Heart left ventricle (tissue), 16 donors: ENCODE measurements at regions not wholly inside any gene's neighbourhood (a gene's known extent, or its start where the extent isn't known, plus 50 kb on each side); places are given as distances from the start of the nearest gene placed in this dataset.

Experiments used
- ATAC-seq, 4 donors: fragments of 200-7000 bp; cut with Tn5 transposase; one replicate each; pipeline ENCODE4 v1.9.1; 2020 to 2022; ENCODE audit warnings: moderate library complexity in 4 of 4, mild to moderate bottlenecking in 3 of 4, moderate number of reproducible peaks in 1 of 4
- DNase-seq, 5 donors: peaks; one replicate each; pipeline ENCODE4 v3.0.0-alpha.2; 2020
- H3K27ac ChIP-seq, 12 donors: fragments of 200-600 bp; sonication (generic) in 4 of 12; one replicate each; pipeline versions ENCODE4 v1.5.0 to v1.8.0; 2016 to 2022; ENCODE audit warnings: mild to moderate bottlenecking in 2 of 12
- H3K27me3 ChIP-seq, 9 donors: fragments of 200-600 bp; sonication (generic) in 2 of 9; one replicate each; pipeline versions ENCODE4 v1.5.1 to v1.8.0; 2016 to 2022; ENCODE audit warnings: mild to moderate bottlenecking in 3 of 9
- H3K36me3 ChIP-seq, 9 donors: fragments of 200-600 bp; sonication (generic) in 2 of 9; one replicate each; pipeline versions ENCODE4 v1.5.0 to v1.8.0; 2018 to 2022; ENCODE audit warnings: mild to moderate bottlenecking in 2 of 9
- H3K4me1 ChIP-seq, 12 donors: fragments of 200-600 bp; sonication (generic) in 4 of 12; one replicate each; pipeline versions ENCODE4 v1.5.0 to v1.8.0; 2016 to 2022; ENCODE audit warnings: mild to moderate bottlenecking in 3 of 12
- H3K4me3 ChIP-seq, 12 donors: fragments of 200-600 bp; sonication (generic) in 4 of 12; one replicate each; pipeline versions ENCODE4 v1.5.0 to v1.8.0; 2017 to 2022; ENCODE audit warnings: mild to moderate bottlenecking in 9 of 12, moderate library complexity in 4 of 12
- H3K9me3 ChIP-seq, 12 donors: fragments of 200-600 bp; sonication (generic) in 4 of 12; one replicate each; pipeline versions ENCODE4 v1.5.0 to v1.8.0; 2016 to 2022; ENCODE audit warnings: mild to moderate bottlenecking in 1 of 12
- CTCF ChIP-seq, 12 donors: fragments of 200-600 bp; sonication (generic) in 4 of 12; IDR thresholded peaks; one replicate each; pipeline versions ENCODE4 v1.5.0 to v1.8.0; 2018 to 2022; ENCODE audit warnings: antibody characterized with exemption in 12 of 12, mild to moderate bottlenecking in 5 of 12
- POLR2A ChIP-seq, 2 donors: fragments of 450-650 bp; IDR thresholded peaks; one replicate each; pipeline ENCODE4 v1.6.1; 2017; ENCODE audit warnings: antibody characterized with exemption in 2 of 2, mild to moderate bottlenecking in 2 of 2, moderate library complexity in 2 of 2
- WGBS, 4 donors: extraction: QIAGEN DNeasy Blood & Tissue Kit in 2 of 4; methylation state at CpG; one replicate each; pipeline versions ENCODE4 v1.1.5 to v1.1.7; 2013 to 2018; 5-methylcytosine and 5-hydroxymethylcytosine counted together
- intact Hi-C, 10 donors: fragments of 100-400 bp; cut with DNase I; formaldehyde crosslinking; loops; one replicate each; pipeline versions ENCODE4 v1.11.1 to v1.14.2; 2022
- donor health status: ischemic (EF 13 %, LVEDD 7.1; RV severe dilation, severe dysfunction).
- donor health status: healthy with polysubstance abuse.
- donor health status: DM: no; HTN: yes; CAD: no.
- donor health status: DM: no; HTN: no; CAD: no.
- donor health status: ischemic (EF 25% LVEDD 6.9; RV normal size, moderate dysfunction).
- donor health status: ischemic (EF 25% LVEDD 5.7; RV mildly dilated, moderate dysfunction).
- donor health status: healthy.
- donor health status: DM: yes; HTN: yes; CAD: no.
- donor health status: ischemic (EF 35%, LVEDD 5.7; RV mildly dilated, moderate dysfunction).
- donor health status: nonischemic (EF 11% LVEDD 7.7; RV severe dilation, severe dysfunction).
- donor health status: DM: yes; HTN: yes; CAD: no.
- donor health status: PGD.
- donor health status: ischemic (EF 29% LVEDD 5.4; RV normal size, mild dysfunction).
- donor health status: nonischemic (EF 23%, LVEDD 6.1; RV moderate dilation, normal function).

DNA sequence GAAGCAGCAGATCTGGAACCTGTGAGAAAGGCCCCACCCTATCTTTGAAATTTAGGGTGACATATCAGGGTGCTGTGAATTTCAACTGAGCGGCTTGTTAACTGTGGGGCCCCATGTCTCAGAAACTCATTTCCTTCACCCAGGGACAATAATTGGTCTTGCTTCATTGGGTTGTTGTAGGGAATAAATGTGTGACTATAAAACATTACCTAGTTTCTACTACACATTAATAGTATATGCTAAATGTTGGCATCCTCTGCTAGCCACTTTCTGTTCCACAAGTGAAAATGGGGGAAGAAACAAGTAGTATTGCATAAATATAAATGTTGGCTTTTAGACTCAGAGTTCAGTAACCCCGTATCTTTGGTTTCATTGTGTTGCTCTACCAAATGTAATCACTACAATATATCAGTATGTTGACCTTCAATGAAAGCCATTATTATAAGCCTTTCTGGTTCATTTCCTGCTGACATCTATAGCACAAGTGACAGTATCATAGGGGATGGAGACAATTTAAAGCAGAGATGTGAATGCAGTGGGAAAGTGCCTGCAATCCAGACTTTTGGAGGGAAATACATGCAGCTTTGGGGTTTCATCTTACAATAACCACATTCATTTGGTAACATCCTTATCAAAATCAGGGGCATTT, 905.5 kb upstream of the RAG2 start:
- Histone ChIP-seq H3K36me3 (no peaks in the 10 kb centered on the region), H3K9me3 (no peaks in the 10 kb centered on the region), H3K27me3 (no peaks in the 10 kb centered on the region), H3K27ac (no peak overlapping the region), H3K4me3 (no peak overlapping the region), H3K4me1 (no peaks in the 10 kb centered on the region)
- DNase-seq, result no peak
- WGBS, 4 donors, result 82 to 89% (median 87%) methylated on average over 2 of the region's 2 CpGs
- no peak for ATAC-seq
- intact Hi-C loops, result no loop called here
- no peak for TF ChIP-seq POLR2A (IDR thresholded peaks at IDR 0.05)
- TF ChIP-seq CTCF (IDR thresholded peaks at IDR 0.05), result no peak

- Histone ChIP-seq H3K27ac (no peak overlapping the region), H3K27me3 (no peaks in the 10 kb centered on the region), H3K4me1 (no peaks in the 10 kb centered on the region), H3K4me3 (no peak overlapping the region), H3K9me3 (no peaks in the 10 kb centered on the region), H3K36me3 (no peaks in the 10 kb centered on the region)
- WGBS, 4 donors, result 74 to 82% (median 78%) methylated on average over 2 of the region's 2 CpGs
- intact Hi-C loops, result no loop called here
- ATAC-seq, result no peak
- TF ChIP-seq POLR2A (IDR thresholded peaks at IDR 0.05), result no peak
- no peak for TF ChIP-seq CTCF (IDR thresholded peaks at IDR 0.05)
- DNase-seq, result no peak
Measured at GRCh38 chr11:37502202-37502601, 904.2 kb upstream of the RAG2 start.

GRCh38 chr11:37500425-37500824, 902.4 kb upstream of the RAG2 start:
- WGBS, 4 donors, result 37 to 54% (median 44%) methylated on average over 2 of the region's 2 CpGs
- no peaks in the 10 kb centered on the region for H3K4me1 ChIP-seq
- TF ChIP-seq CTCF (IDR thresholded peaks at IDR 0.05) (no peak), POLR2A (IDR thresholded peaks at IDR 0.05) (no peak)
- H3K27ac ChIP-seq, result no peak overlapping the region
- ATAC-seq, result no peak
- H3K9me3 ChIP-seq, result no peaks in the 10 kb centered on the region
- no peaks in the 10 kb centered on the region for H3K36me3 ChIP-seq
- H3K4me3 ChIP-seq, result no peak overlapping the region
- intact Hi-C loops, result no loop called here
- no peak for DNase-seq
- H3K27me3 ChIP-seq, result no peaks in the 10 kb centered on the region

DNA sequence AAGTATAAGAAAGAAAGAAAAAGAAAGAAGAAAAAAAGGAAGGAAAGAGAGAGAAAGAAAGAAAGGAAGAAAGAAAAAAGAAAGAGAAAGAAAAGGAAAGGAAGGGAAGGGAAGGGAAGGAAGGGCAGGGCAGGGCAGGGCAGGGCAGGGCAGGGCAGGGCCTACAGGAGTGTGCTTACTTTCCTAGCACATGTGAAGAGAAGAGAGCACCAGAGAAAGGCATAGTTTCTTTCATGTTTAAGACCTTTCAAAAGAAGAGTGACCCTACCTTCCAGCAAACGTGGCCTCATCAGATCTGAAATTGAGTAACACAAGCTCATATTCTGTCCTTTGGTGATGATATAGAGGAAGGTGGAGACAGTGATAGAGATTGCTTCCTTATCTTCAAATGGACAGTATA, 899.3 kb upstream of the RAG2 start:
- peaks cover 0 to 5% (median 0%) of the 10 kb centered on the region in 12 donors for H3K9me3 ChIP-seq
- DNase-seq (no peak), ATAC-seq (no peak)
- H3K27me3 ChIP-seq, result no peaks in the 10 kb centered on the region
- 55 to 66% (median 61%) methylated on average over 1 of the region's 1 CpG for WGBS, 4 donors
- H3K4me1 ChIP-seq, result no peaks in the 10 kb centered on the region
- H3K36me3 ChIP-seq, result no peaks in the 10 kb centered on the region
- intact Hi-C loops, result no loop called here
- H3K27ac ChIP-seq, result no peak overlapping the region
- TF ChIP-seq POLR2A (IDR thresholded peaks at IDR 0.05) (no peak), CTCF (IDR thresholded peaks at IDR 0.05) (no peak)
- H3K4me3 ChIP-seq, result no peak overlapping the region
